ENCODE measurements at regions not wholly inside any gene's neighbourhood (a gene's known extent, or its start where the extent isn't known, plus 50 kb on each side); places are given as distances from the start of the nearest gene placed in this dataset.
"Not testable (repeated sequence)": the region's sequence is repeated elsewhere in the genome, so short reads cannot be mapped to it uniquely, and the experiment has no call there.

DNA sequence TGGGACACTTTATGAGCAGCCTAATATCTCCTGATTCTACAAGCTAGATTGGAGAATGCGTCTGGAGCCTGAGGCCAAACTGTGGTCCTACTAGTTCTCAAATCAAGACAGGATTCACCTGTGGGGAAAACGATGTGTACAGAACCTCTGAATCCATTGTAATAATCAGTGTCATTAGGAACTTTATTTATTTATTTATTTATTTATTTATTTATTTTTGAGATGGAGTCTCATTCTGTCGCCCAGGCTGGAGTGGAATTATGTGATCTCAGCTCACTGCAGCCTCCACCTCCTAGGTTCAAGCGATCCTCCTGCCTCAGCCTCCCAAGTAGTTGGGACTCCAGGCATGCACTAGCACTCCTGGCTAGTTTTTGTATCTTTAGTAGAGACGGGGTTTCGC lies 52.6 kb upstream of the KIF26B start:
- not testable (repeated sequence) for DNase-seq

DNA sequence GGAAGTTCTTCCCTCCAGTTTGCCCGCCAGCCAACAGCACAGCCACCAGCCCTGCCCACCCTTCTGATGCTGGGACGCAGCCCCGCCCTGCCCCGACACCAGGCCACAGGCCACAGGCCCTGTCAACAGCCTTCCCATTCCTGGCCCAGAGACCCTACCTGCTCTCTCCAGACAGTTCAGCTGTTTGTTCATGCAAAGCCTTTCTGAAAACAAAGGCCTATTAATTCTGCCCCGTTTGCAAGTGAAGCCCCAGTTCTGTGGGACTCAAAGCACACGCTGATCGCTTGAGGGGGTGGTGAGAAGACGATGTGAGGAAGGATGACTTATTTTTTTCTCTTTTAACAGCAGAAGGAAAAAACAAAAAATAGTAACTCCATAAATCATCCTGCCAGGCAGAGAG lies 55.4 kb upstream of the KIF26B start:
- no peak for DNase-seq

DNA sequence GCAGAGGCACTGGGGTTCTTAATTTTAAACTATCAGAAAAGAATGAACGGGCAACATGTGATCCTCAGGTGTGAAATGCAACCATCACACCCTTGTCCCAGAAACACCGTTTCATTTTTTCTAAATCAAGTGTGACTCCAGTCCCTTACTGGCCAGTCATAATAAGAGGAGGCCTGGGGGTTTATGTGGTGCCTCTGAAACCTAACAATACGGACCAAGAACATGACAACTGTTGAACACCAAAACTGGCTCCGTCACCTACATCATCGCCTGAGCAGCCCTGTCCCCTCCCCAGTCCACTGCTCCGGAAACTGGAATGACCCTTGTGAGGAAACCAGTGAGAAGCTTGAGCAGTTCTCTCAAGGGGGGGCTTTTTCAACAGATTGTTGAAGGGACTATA lies 55.9 kb upstream of the KIF26B start:
- no peak for DNase-seq

DNA sequence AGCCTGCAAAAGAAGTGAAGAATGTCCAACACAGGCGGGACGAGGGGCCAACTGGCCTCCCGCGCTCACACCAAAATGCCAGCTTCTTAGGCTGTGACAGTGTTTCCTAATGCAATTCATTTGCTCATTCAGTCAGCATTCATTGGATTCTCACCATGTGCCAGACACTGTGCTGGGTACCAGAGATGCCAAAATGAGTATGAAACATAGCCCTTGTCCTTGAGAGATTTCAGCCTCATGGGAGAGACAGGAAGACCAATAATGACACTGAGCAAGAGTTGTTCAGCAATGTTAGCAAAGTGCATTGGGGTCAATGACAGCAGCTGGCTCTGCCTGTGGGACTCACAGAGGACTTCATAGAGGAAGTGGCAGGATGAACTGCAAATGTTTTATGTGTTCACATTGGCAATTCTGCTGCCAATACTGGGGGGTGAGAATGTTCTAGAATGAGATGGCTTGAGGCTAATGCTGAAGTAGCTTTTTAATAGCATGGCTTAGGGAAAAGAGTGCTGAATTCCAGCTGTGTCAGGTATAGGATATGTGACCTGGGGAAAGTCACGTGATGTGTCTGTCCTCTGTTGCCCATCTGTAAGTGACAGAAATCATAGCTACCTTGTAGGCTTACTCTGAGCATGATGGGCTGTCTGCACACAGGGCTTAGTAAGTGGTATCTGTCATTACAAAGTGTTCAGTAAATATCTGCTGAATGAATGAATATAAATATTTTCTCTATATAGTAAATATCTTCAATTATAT lies 58.3 kb upstream of the KIF26B start:
- DNase-seq: no peak

DNA sequence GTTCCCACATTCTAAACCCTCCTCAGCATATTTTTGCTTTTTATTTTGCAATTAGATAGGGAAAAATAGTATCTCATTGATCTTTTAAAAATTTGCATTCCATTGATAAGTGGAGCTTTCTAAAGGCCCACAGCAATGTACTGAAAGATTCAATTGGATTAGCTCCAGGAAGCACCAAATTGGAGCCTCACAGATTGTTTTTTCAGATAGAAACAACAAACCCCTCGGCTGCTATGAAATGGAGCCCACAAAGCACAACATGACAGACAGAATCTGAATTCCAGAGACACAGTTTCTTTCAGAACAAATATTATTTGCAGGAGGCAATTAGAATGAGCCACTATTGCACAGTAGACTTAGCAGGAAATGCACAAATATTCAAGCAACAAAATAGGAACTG lies 58.9 kb upstream of the KIF26B start:
- no peak for DNase-seq

DNA sequence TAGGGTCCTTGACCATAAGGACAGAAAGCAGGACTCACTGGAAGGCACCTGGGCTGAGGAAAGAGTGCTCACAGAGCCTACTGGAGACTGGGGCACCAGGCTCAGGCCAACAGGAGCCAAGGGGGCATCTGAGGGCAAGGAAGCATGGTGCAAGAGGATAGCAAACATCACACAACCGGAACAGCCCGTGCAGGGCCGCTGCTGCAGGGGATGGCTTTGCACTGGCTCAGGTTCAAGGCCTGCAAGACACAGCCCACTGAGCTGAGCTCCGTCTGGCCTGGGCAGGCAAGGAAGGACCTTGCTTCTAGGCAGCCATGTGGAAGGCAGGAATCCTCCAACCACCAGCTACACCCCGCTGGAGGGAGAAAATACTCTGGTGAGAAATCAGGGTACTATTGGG lies 59.8 kb upstream of the KIF26B start:
- DNase-seq: no peak

DNA sequence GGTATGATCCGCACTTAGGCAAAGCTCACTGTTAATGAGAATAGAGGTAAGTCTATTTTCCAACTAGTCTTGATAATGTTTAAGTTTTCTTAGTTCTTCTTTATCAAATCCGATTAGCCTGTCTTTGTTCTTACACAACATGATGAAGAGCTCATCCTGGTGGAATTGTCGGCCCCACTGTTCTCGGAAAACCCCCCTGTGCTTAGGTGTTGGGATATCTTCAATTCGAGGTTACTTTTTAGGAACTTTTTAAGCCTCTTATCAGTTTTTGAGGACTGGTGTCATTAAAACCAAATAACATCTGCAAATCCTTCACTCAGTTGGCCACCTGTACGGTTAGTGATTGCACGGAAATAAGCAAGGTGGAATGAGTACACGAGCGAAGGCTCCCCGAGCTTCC lies 60.7 kb upstream of the KIF26B start:
- no peak for DNase-seq

DNA sequence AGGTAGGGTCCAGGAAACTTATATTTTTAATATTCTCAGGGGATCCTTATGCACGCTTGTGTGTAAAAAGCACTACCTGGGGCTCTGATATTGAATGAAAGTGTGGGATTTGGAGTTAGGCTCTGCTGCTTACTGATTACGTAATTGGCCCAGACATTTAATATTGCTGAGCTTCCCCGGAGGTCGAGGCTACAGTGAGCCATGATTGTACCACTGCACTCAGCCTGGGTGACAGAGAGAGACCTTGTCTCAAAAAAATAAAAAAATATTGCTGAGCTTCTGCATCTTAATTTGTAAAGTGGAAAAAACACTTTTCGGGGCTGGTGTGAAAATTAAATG lies 62.2 kb upstream of the KIF26B start:
- no peak for DNase-seq

DNA sequence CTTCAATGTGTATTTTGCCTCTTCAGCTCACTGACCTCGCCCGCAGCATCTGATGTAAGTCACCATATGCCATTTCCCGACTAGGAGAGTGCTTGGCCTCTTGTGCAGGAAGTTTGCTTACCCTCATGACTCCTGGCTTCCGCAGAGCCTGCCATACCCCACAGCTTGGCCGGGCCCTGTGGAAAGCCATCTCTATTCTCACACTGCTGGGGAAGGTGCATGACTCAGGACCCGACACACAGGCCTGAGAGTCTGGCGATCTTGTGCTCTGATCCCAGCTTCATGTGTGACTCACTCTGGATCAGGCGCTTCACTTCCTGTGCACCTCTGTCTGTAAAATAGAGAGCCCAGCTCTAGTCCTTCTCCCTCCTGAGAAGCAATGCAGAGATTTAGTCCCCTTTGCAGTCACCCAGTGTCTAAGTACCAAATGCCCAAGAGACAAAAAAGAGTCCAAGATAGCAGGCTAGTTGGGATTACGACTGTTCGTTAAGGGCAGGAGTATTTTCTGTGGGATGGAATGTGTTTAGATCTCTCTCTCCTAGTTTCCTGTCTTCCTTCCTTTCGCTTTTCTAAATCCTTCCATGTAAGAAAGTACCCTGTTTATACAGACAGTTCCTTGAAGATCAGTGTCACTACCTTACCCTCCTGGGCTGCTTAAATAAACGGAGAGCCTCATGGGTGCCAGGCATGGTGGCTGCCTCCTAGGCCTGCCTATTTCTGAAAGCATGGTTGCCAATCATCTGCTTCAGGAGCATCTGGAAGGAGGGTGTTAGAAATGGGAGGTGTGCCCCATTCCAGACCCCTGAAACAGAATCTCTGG lies 62.8 kb upstream of the KIF26B start:
- no peak for DNase-seq

DNA sequence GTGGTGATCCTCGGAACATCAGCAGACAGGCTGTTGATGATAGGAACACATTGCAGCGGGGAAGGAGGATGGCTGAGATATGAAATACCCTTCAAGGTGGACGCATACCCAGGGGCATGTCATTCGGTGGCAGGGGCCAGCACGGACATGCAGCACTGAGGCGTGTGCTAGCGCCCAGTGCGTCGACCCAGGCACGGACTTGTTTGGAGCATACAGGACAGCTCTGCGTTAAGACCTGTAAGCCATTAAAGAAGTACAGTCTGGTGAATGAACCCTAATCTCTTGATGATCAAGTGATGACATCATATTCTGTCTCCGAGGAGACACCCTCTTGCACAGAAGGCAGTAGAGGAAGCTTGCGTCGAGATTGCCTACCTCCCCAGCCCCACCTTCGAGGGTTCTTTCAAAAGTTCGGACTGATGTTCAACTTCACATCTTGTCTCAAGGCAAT lies 63.6 kb upstream of the KIF26B start:
- no peak for DNase-seq

DNA sequence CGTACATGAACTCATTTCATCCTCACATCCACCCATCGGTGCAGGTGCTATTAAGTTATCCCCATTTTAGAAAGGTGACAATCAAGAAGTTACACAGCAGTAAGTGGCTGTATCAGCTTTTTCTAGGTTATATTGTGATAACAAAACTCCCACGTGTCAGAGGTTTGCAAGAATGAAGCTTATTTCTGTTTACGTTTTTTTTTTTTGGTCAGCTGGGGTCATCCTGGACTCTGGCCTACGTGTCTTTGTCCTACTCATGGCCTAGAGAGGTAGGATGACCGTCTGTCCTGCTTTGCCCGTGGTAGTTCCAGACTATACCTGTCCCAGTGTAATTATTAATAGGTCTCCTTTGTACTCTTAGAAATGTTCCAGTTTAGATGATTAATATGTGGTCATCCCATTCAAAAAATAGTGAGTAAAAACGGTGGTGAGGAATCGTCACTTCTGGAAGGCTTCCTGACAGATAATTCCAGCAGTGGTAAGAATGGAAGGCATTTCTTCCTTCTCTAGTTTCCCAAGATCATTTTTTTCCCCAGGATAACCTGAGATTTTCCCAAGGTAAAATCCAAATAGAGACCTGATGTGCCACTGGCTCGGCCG lies 64.2 kb upstream of the KIF26B start:
- DNase-seq: no peak

DNA sequence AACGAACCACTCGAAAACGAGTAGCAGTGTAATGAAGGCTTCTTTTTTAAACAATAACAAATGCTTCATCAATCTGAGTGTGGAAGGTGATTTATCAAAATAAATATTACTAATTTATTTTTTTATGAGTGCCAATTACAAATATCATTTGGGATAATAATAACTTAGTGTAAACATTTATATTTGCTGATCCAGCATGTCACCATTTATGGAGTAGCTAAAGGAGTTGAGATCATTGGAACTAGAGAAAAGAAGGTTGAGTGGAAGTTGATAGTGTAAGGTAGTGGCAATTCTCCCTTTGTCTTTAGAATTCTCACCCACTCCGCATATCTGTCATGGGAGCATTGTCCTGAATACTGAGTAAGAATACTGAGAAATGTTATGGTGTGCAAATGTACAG lies 67.1 kb upstream of the KIF26B start:
- DNase-seq: no peak

DNA sequence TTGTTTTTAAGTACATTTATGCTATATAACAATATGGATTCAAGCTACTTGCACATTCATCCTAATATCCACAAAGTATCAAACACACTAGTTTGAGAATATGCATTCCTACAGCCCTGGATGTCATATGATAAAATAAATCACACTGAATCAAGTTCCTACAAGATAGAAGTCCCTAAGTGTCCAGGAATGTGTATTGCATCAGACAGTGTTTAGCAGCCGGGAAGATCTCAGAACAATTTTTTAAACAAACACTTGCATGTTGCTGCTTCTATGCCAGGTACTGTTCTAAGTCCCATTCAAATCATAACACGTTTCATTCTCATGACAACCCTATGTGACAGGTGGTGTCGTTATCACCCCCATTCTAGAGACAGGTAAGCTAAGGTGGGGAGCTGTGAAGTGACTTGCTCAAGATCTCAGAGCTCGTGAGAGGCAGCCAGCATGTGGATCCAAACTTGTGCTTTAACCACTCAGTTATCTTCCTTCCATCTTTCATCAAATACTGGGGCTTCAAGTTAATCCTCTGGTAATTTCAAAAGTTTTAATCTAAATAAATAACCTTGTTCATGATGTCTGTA lies 68.3 kb upstream of the KIF26B start:
- DNase-seq: no peak

DNA sequence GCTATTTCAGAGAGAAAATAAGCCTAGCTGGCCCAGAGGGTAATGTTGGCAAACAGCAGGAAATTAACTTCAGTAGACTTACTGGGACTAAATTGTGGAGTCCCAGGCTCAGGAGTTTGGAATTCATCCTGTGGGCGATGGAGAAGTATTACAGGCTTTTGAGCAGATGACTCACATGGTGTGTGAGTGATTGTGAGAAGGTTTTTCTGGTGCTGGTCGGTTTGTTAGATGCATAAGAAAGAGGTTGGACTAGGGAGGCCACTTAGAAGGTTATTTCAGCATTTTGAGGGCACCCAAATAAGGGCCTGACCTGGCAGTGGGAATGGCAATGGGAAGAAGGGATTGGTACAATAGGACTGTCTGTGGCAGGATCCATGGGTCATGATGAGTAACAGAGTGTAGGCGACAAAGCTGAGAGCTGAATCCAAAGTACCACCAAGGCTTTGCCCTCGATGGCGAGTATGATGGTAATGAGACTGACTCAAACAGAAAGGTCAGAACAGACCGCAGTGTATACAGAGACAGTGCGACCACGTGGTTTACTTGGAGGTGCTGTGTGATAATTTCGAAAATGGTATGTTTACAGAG lies 69.2 kb upstream of the KIF26B start:
- no peak for DNase-seq

DNA sequence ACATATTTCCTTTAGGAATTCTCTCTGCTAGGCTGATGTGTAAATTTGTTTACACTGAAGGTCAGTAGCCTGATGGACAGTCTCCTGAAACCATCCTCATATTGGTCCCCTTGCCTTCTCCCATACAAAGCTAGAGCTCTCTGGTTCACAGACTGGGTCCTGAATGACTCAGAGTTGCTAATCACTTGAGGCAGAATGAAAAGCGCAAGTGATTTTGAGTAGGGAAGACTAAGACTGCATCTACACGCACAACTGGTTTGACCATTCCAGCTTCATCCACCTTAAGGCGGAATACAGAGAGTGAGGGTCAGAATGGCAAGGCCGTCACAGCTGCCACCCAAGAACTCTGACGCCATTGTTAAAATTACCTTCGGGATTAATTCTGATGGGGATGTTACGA lies 70.2 kb upstream of the KIF26B start:
- no peak for DNase-seq

DNA sequence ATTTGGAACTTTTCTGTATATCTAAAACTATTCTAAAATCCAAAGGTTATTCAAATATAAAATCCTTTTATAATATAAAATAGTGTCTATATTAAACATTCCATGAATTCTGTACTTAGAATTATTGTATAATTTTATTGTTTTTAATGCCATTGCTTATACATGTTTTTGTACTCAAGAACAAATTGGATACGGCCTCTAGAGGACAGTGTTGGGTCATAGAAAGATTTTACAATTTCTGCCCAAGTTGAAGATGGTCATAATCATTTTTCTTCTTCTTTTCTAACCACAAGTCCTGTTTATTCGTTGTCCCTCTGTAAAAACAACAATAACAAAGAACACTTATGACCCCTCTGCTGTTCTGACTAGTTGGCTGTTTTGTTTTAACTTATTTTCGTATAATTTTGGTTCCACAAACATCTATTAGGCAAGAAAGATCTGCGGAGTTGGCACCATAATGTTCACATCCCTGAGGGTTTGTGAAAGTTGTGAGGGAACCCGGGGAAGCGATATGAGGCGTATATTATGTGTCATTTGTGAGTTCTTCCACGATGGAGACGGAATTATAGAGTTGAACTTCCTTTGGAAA lies 75.7 kb upstream of the KIF26B start:
- DNase-seq: peak in 1 of 2 experiments; percentile 51

DNA sequence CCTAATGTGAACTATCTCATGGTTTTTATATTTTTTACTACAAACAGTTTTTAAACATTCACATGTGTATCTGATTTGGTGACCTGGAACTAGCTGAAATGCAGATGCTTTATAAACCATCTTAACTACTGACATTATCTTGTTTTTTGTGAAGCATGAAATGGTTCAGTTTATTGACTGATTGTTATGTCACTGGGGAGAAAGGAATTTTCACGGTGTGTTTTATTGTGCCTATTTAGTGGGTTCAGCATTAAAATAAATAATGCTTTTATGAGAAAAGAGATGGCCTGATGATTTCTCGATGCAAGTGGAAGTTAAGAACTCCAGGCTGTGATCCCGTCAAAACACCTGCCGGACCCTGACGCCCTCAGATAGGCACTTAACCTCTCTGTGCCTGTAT lies 79.9 kb upstream of the KIF26B start:
- no peak for DNase-seq

DNA sequence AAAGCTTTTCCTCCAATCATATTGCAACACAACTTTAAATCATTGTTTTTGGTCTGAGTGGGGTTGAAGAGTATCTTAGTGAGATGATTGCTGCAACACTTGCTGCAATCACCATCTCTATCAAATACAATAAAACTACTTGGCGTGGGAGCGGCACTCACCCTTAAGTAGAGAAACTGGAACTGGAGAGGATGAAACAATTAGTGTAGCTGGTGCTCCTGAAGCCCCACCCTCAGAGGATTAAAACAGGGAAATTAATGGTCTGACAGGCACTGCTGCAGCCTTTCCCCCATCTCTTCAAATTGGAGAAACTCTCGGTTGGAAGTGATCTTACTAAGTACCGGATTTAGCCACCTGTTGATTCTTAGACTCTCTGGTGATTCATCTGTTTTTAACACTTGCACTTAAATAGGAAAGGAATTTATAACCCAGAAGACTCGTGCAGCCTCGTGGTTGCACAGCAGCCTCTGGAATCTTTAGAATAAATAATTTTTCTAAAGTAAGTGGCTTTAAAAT lies 80.5 kb upstream of the KIF26B start:
- no peak for DNase-seq

DNA sequence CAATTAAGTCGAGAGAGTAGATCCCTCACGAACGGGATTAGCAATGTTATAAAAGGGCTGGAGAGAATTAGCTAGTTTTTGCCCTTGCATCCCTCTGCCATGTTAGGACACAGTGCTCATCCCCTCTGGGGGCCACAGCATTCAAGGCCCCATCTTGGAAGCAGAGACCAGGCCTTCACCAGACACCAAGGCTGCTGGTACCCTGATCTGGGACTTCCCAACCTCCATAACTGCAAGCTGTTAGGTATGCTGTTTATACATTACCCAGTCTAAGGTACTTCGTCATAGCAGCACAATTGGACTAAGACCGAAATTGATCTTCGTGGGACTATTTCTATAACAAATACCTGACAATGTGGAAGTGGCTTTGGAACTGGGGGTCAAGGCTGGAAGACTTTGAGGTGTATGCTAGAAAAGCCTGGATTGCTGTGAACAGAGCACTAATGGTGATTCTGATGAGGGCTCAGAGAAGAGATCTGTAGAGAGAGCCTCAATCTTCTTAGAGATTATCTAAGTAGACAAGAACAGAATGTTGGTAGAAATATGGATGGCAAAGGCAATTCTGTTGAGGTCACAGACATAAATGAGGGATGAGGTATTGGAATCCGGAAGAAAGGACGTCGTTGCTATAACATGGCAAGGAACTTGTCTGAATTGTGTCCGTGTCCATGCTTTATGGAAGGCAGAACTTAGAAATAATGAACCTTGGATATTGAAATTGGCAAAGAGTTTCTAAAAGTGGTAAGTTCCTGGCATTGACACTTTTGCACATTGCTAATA lies 83.8 kb upstream of the KIF26B start:
- DNase-seq: no peak

DNA sequence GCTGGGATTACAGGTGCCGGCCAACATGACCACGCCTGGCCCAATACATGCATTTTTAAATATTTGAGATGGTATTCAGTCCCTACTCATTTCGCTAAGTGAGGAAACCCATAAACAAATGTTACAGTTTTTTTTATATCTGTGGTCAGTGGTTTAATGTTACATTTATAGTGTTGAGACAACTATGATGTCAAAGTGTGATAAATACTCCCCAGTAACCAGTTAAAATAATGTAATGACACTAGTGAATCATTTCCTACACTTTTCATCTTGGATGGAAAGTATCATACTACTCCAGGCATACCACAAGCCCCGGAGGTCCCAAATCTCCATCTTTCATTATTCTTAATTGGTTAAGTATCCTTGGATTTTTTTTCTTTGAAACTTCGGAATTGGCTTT lies 87.5 kb upstream of the KIF26B start:
- no peak for DNase-seq

DNA sequence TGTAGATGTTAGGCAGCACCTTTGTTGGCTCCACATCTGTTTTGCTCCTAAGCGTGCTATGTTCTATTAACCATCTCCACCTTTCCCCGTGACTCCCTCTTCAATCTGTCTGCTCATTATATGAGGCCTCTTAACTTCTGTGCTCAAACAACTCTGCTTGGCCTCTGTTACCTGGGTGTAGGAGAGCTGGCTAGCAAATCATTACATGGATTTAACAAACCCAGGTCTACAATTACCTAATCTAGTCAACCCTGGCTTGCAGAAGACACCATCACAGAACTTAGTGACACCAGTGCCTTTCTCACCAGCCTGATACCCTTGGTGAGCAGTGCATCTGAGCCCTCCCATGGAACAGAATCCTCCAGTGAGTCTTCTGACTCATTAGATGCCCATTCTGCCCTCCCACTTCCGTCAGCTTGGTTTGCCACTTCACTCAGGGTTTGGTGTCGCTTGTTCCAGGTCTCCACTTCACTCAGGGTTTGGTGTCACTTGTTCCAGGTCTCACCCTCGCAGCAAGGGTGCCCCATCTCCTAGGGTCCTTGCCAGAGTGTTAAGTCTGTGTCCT lies 92.0 kb upstream of the KIF26B start:
- no peak for DNase-seq

DNA sequence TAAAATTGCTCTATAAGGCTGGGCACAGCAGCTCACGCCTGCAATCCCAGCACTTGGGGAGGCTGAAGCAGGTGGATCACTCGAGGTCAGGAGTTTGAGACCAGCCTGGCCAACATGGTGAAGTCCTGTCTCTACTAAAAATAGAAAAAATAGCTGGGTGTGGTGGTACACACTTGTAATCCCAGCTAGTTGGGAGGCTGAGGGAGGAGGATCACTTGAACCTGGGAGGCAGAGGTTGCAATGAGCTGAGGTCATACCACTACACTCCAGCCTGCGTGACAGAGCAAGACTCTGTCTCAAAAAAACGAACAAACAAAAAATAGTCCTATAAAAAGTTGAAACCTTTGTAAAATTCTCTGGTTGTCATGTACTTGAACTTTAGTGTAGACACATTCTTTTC lies 93.0 kb upstream of the KIF26B start:
- not testable (repeated sequence) for DNase-seq

Data from NCI-H446 (cell line).